Skin of body (tissue), 1 donor: ENCODE measurements at regions not wholly inside any gene's neighbourhood (a gene's known extent, or its start where the extent isn't known, plus 50 kb on each side); places are given as distances from the start of the nearest gene placed in this dataset.

Experiments used
- DNase-seq: peaks from one replicate; lab custom pipeline; 2025; lab: John Stamatoyannopoulos, UW

- no peak for DNase-seq
Observed at GRCh38 chr13:105266615-105267014, 1268.8 kb downstream of the EFNB2 start.

- DNase-seq = no peak
Observed at GRCh38 chr13:105262579-105262978, 1272.9 kb downstream of the EFNB2 start.

- DNase-seq = no peak
Observed at GRCh38 chr13:105259426-105259825, 1276.0 kb downstream of the EFNB2 start.

DNA sequence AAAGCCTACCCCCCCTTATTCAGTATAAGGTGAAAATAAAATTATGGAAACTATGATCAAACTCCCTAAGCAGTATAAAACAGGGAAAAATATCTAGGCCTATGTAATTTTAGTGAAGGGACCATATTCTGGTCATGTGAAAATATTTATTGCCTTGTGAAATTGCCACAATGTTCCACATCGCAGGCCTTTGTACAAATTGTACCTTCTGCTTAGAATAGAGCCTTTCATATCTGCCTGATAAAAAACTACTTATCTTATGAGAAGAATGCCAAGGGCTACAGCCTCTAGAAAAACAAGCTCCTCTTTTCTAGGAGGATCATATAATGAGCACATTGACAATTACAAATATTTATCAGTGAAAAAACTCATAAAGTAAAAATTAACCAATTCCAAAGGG is 1280.0 kb downstream of the EFNB2 start:
- no peak for DNase-seq

DNA sequence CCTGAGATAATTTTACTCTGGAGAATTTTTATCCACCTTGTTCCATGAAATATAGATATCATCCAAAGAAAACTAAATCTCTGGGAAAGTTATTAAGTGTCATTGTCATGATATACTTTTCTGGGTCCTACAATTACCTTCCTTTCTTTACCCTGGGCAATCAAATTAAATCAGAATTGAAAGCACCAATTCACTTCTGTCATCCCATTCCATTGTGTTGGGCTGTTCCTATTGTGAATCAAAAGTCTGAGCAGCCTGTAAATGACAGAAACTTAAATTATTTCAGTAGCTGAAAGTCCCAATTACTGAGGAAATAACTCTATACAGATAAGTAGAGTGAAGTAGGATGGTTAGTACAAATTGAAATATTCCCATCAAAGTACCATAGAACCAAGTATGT is 1284.2 kb downstream of the EFNB2 start:
- DNase-seq = no peak

DNA sequence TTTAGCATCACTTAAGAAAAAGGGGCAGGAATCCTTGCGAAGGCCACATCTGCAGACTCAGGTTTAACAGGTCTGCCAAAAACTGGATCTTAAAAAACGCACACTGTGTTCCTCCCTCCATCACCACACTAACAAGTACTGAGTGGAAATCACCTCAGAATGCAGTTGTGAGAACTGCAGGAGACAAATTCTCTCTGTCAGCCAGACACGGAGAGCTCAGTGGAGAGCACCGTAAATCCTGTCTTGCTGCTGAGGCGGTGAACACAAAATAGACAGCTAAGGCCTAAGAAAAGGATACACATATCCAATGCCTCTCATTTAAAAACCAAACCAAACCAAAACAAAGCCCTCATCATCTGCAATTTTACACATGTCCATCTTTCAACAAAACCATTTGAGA is 1287.6 kb downstream of the EFNB2 start:
- DNase-seq = no peak

GRCh38 chr13:105240371-105240770 is 1295.1 kb downstream of the EFNB2 start:
- no peak for DNase-seq

- DNase-seq = peak; percentile 22
Observed at GRCh38 chr13:105232439-105232838, 1303.0 kb downstream of the EFNB2 start.

DNA sequence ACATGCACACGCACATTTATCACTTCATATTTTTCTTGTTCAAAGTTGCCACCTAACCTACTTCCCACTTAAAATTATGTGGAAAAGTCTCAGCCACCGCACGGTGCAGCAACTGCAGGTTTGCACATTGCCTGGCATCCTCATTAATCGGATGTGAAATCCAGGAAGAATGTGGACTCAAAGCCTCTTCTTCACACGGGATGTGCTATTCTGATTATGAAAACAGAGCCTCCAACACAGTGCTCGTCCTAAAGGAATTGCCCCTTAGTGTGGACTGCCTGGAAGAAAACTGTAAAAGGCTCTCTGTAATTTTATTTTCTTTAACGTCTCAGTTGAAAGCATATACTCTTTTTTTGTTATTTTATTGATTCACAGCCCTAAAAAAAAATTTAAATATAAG is 1303.5 kb downstream of the EFNB2 start:
- DNase-seq = no peak

- DNase-seq = no peak
Observed at GRCh38 chr13:105231579-105231978, 1303.9 kb downstream of the EFNB2 start.

GRCh38 chr13:105220881-105221280 is 1314.6 kb downstream of the EFNB2 start:
- DNase-seq = no peak

DNA sequence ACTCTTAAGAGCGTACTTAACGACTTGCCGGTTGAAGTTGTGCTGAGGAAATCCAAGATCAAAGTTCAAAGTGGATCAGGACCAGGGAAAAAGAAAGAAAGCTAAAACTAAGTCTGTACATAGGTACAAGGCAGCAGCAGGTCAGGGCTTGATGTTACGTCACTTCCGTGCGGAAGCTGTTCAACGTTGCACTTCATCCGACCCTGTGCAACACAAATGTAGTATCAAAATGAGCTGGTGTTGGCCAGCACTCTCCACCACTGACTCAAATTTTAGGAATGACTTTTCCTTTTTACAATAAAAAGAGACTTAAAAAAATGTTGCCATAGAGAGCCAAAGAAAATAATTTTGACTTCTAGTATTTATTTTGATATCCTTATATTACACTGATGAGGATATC is 1315.4 kb downstream of the EFNB2 start:
- DNase-seq = no peak

DNA sequence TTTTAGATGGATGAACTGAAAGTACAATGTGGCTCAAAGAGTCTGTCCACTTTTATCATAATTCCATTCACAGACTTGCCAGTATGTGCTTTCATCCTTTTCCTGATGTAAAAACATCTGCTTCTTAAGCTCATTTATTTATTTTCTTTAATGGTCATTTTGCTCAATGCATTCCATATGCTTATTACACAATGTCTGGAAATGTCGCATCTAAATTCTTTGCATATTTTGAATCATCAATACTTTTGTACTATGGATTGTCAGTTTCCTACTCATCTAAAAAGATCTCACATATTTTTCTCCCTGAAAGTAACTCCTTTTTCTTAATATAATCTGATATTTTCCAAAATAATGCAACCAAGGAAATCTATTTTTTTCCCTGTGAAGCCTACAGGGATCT is 1315.8 kb downstream of the EFNB2 start:
- DNase-seq = no peak

GRCh38 chr13:105213512-105213911 is 1322.0 kb downstream of the EFNB2 start:
- peak; percentile 6 for DNase-seq

GRCh38 chr13:105207572-105208293 is 1327.7 kb downstream of the EFNB2 start:
- DNase-seq = peak; percentile 38

- peak; percentile 31 for DNase-seq
Observed at GRCh38 chr13:105202354-105202753, 1333.1 kb downstream of the EFNB2 start.

DNA sequence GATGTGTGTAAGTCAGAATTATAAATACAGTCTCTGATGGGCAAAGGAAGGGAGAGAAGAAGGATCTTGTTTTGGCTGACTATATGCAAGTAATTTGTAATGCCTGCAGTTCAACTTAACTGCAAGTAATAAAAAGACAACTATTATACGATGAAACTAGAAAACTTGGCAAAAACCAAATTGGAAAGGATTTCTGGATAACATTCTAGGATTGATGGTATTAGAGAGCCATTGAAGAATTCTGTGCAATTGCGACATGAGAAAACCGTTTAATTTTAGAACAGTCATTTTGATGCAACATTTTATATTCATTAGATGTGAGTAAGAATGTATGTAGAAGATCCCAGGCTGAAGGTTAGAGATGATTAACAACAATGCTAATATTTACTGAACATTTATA is 1334.1 kb downstream of the EFNB2 start:
- DNase-seq = peak; percentile 26

DNA sequence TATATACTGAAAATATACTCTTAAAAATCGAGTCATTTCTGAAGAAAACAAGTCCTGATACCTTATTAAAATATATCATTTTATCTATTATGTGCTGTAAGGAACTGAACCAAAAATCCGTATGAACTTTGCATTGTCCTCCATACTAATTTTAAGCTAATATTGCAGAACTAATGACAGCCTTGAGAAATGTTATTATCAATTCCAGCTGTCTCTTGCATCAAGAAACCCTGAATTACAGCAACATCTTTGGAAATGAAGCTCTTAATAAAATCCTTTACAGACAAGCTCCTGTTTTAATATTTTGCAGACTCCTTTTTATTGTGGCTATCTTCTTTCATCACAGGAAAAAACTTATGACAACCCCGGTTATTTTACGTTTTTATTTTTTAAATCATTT is 1335.3 kb downstream of the EFNB2 start:
- DNase-seq = peak; percentile 33

- no peak for DNase-seq
Observed at GRCh38 chr13:105196052-105196451, 1339.4 kb downstream of the EFNB2 start.

DNA sequence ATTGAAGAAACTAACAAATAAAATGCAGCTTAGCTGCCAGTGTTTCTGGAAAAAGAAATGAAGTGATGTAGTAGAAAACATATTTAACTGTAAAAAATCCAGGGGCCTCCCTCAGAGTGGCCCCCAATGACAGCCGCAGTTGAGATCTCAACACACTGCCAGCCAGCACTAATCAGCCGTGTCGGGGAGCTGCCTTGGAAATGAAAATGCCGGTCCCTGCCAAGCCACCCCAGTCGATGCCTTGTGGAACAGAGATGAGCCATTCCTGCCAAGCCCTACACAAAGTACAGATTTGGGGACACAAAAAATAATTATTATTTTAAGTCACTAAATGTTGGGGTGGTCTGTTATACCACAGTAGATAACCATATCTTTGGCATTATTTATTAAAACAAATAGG is 1342.4 kb downstream of the EFNB2 start:
- no peak for DNase-seq

- DNase-seq = no peak
Observed at GRCh38 chr13:105184201-105184600, 1351.3 kb downstream of the EFNB2 start.

GRCh38 chr13:105177265-105177900 is 1358.1 kb downstream of the EFNB2 start:
- no peak for DNase-seq

DNA sequence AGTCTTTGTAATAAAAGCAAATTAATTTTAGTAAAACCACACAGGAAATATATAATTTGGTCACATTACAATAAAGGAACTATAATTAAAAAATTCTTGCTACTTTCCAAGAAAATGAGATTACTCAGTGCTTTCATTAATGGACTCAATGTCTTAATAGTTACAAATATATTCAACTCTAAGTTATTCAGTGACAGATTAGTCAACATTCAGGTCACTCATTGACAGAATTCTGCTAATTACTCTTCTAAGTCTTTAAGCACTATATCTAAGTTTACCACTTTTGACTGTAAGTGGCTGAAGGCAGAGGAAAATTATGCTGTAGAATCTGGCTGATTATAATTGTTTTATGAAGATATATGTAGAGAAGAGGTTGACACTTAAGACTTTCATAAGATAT is 1365.0 kb downstream of the EFNB2 start:
- DNase-seq = no peak
